ENCODE measurements at regions not wholly inside any gene's neighbourhood (a gene's known extent, or its start where the extent isn't known, plus 50 kb on each side); places are given as distances from the start of the nearest gene placed in this dataset.
"Not testable (repeated sequence)": the region's sequence is repeated elsewhere in the genome, so short reads cannot be mapped to it uniquely, and the experiment has no call there.

DNA sequence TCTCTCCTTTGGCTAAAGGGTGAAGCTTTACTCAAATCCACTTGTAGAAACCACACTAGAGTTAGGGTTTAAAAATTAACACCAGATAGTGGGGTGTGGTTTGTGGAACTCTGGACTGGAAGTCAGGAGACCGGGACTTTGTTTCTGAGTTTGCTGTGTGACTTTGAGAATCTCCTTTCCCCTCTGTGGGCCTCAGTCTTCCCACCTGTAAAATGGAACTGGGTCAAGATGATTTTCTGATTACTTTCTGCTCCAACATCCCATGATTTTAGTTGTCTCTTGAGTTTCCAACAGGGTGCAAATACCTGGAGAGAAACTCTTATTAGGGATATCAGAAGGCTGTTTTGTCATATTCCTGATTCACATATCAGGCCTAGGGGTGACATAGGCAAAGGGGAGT is 301.0 kb downstream of the MIAT start:
- no peak for DNase-seq (ENCODE audit: low read depth in 4 of 4, low spot score in 1 of 4)

- DNase-seq (ENCODE audit: low read depth in 4 of 4, low spot score in 1 of 4) = no peak
These were observed 307.3 kb downstream of the MIAT start for GRCh38 chr22:26964642-26965041.

GRCh38 chr22:26967282-26967681 is 309.9 kb downstream of the MIAT start:
- DNase-seq (ENCODE audit: low read depth in 4 of 4, low spot score in 1 of 4) = no peak

- DNase-seq (ENCODE audit: low read depth in 4 of 4, low spot score in 1 of 4) = no peak
These were observed 311.6 kb downstream of the MIAT start for GRCh38 chr22:26968859-26969523.

DNA sequence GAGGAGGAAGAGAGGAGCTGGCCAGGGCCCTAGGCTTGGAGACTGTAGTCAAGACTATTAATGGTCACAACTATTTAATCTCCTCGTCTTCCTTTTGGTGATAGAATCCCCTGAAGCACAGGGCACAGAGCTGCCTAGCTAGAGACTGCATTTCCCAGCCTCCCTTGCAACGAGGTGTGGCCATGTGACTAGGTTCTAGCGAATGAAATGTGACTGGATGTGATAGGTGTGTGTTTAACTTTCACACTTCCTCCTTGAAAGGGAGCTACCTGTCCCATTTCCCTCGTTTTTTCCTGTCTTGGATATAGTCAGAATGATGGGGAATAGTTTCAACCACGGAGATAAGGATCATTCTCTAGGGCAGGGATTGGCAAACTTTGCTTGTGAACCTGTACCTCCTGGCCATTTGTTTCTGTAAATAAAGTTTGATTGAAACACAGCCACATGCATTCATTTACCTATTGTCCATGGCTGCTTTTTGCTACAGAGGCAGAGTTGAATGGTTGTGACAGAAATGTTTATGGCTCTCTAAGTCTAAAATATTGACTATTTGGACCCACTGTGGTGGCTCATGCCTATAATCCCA is 313.5 kb downstream of the MIAT start:
- no peak for DNase-seq (ENCODE audit: low read depth in 4 of 4, low spot score in 1 of 4)

GRCh38 chr22:26972286-26972685 is 314.9 kb downstream of the MIAT start:
- no peak for DNase-seq (ENCODE audit: low read depth in 4 of 4, low spot score in 1 of 4)

DNA sequence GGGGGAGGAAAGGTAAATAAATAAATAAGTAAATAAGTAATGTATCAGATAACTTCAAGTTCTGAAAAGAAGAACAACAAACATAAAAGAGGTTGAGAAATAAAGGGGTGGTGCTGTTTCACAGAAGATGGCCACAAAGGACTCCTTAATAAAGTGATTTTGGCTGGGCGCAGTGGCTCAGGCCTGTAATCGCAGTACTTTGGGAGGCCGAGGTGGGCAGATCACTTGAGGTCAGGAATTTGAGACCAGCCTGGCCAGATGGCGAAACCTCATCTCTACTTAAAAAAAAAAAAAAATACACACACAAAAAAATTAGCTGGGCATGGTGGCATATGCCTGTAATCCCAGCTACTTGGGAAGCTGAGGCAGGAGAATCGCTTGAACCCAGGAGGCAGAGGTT is 315.5 kb downstream of the MIAT start:
- DNase-seq (ENCODE audit: low read depth in 4 of 4, low spot score in 1 of 4) = not testable (repeated sequence)

DNA sequence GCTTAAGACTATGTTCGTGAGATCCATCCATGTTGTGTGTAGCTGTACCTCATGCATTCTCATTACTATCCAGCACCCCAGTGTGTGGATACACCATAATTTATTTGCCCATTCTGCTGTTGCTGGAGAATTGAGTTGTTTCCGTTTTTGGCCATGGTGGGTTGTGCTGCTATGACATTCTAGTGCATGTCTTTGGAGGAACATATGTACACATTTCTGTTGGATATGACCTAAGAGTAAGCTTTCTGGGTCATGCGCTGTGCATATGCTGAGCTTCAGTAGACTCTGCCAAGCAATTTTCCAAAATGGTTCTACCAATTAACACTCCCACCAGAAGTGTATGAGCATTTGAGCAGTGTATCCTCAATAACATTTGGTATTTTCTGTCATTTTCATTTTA is 316.6 kb downstream of the MIAT start:
- no peak for DNase-seq (ENCODE audit: low read depth in 4 of 4, low spot score in 1 of 4)

- no peak for DNase-seq (ENCODE audit: low read depth in 4 of 4, low spot score in 1 of 4)
These were observed 317.8 kb downstream of the MIAT start for GRCh38 chr22:26974914-26975803.

GRCh38 chr22:26975865-26976264 is 318.5 kb downstream of the MIAT start:
- DNase-seq (ENCODE audit: low read depth in 4 of 4, low spot score in 1 of 4) = no peak

- DNase-seq (ENCODE audit: low read depth in 4 of 4, low spot score in 1 of 4) = no peak
These were observed 320.5 kb downstream of the MIAT start for GRCh38 chr22:26977741-26978376.

GRCh38 chr22:26979294-26979693 is 321.9 kb downstream of the MIAT start:
- no peak for DNase-seq (ENCODE audit: low read depth in 4 of 4, low spot score in 1 of 4)

DNA sequence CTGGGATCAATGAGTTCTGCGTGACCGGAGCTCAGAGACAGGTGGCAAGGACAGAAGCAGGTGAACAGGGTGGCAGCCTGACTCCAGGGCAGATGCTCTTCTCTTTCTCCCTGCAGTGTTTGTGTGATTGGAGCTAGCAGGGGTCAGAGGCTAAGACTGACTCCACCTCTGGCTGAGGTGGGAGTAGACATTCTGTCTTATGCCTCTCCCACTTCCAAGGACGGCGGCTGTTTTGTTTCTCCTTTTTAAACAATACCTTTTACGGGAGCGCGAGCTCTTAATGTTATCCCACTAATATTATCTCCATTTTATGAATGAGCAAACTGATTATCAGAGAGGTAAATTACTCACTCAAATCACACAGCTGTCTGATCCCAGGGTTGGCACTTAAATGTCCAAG is 323.7 kb downstream of the MIAT start:
- DNase-seq (ENCODE audit: low read depth in 4 of 4, low spot score in 1 of 4) = no peak

DNA sequence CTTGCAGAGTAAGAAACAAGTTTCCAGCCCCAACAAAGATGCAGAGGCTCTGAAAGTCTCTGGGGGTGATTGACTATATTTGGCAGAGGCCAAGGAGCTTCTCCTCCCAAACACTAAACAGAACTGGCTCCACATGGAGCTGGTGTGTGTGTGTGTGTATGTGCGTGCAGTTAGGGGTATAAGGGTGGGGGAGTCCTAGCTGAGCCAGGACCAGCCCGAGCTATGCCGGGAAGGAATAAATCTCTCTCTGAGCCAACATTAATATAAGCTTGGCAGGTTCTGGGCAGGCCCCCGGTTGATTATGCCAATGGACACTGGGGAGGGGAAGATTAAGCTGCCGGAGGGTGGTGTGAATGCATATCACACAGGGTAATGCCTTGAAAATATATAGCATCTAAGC is 324.2 kb downstream of the MIAT start:
- no peak for DNase-seq (ENCODE audit: low read depth in 4 of 4, low spot score in 1 of 4)

GRCh38 chr22:26983311-26983710 is 325.9 kb downstream of the MIAT start:
- no peak for DNase-seq (ENCODE audit: low read depth in 4 of 4, low spot score in 1 of 4)

- no peak for DNase-seq (ENCODE audit: low read depth in 4 of 4, low spot score in 1 of 4)
These were observed 327.8 kb downstream of the MIAT start for GRCh38 chr22:26985206-26985605.

- DNase-seq (ENCODE audit: low read depth in 4 of 4, low spot score in 1 of 4) = no peak
These were observed 328.8 kb downstream of the MIAT start for GRCh38 chr22:26985931-26986782.

DNA sequence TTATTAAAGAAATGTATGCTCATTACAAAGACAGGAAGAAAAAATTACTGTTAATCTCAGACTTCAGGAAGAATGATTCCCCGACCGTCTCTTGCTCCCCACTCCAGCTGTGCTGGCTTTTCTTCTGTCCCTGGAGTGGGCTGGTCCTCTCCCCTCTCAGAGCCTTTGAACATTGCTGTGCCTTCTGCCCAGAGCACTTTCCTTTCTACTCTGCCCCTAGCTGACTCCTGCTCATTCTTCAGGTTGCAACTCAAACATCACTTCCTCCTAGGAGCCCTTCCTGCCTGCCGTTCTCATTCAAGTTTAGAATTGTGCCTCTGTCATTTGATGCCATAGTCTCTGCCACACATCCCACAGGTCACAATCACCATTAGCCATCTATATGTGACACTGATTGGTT is 329.5 kb downstream of the MIAT start:
- no peak for DNase-seq (ENCODE audit: low read depth in 4 of 4, low spot score in 1 of 4)

GRCh38 chr22:26990503-26991189 is 333.3 kb downstream of the MIAT start:
- DNase-seq (ENCODE audit: low read depth in 4 of 4, low spot score in 1 of 4) = no peak

DNA sequence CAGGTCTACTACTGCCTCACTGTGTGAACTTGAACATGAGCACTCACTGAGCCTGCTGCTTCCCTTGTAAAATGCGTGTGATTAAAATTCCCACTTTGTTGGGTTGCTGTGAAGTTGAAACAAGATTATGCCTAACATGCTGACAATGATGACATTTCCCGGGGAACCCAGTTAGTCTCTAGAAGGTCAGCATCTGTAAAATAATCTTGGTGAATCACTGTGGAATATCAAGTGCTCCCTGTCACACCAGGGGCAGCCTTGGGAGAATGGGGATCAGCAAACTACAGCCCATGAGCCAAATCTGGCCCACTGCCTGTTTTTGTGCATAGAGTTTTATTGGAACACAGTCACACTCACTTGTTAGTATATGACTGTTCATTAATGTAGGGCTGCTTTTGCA is 335.2 kb downstream of the MIAT start:
- no peak for DNase-seq (ENCODE audit: low read depth in 4 of 4, low spot score in 1 of 4)

All from stimulated activated CD4-positive, alpha-beta T cell treated with anti-CD3 and anti-CD28 coated beads, Interleukin-1b, Interleukin-23, amount 100 ng/mL, for 24 hours (primary cell).